Stimulated activated CD4-positive, alpha-beta T cell treated with anti-CD3 and anti-CD28 coated beads, Interleukin-15, amount 100 ng/mL, for 48 hours (primary cell): ENCODE measurements at regions not wholly inside any gene's neighbourhood (a gene's known extent, or its start where the extent isn't known, plus 50 kb on each side); places are given as distances from the start of the nearest gene placed in this dataset.
"Not testable (repeated sequence)": the region's sequence is repeated elsewhere in the genome, so short reads cannot be mapped to it uniquely, and the experiment has no call there.

Experiments used
- DNase-seq, 2 donors: peaks; one replicate each; pipeline ENCODE4 v3.0.0-alpha.2; 2020; ENCODE audit warnings: low read depth in 2 of 2

- DNase-seq, result no peak
Observed at GRCh38 chr4:43619219-43619618, 726.7 kb downstream of the GRXCR1 start.

- not testable (repeated sequence) for DNase-seq
Observed at GRCh38 chr4:43637893-43638292, 745.4 kb downstream of the GRXCR1 start.

GRCh38 chr4:43651991-43652390 lies 759.5 kb downstream of the GRXCR1 start:
- no peak for DNase-seq

GRCh38 chr4:43659547-43659946 lies 767.0 kb downstream of the GRXCR1 start:
- DNase-seq, result not testable (repeated sequence)

- DNase-seq, result not testable (repeated sequence)
Observed at GRCh38 chr4:43672265-43672885, 776.2 kb downstream of the KCTD8 start.

- DNase-seq, result no peak
Observed at GRCh38 chr4:43680421-43680820, 768.2 kb downstream of the KCTD8 start.

GRCh38 chr4:43682551-43682950 lies 766.1 kb downstream of the KCTD8 start:
- DNase-seq, result no peak

- DNase-seq, result no peak
Observed at GRCh38 chr4:43690116-43690515, 758.5 kb downstream of the KCTD8 start.

GRCh38 chr4:43693876-43694275 lies 754.7 kb downstream of the KCTD8 start:
- no peak for DNase-seq

- no peak for DNase-seq
Observed at GRCh38 chr4:43709443-43709842, 739.2 kb downstream of the KCTD8 start.

- no peak for DNase-seq
Observed at GRCh38 chr4:43716721-43717395, 731.8 kb downstream of the KCTD8 start.

GRCh38 chr4:43718369-43718768 lies 730.2 kb downstream of the KCTD8 start:
- DNase-seq, result no peak

- DNase-seq, result no peak
Observed at GRCh38 chr4:43732829-43733426, 715.7 kb downstream of the KCTD8 start.

- DNase-seq, result no peak
Observed at GRCh38 chr4:43742083-43742482, 706.5 kb downstream of the KCTD8 start.

GRCh38 chr4:43754566-43754965 lies 694.0 kb downstream of the KCTD8 start:
- no peak for DNase-seq

GRCh38 chr4:43757147-43757546 lies 691.5 kb downstream of the KCTD8 start:
- DNase-seq, result no peak

- DNase-seq, result no peak
Observed at GRCh38 chr4:43758836-43759235, 689.8 kb downstream of the KCTD8 start.

- DNase-seq, result no peak
Observed at GRCh38 chr4:43763029-43763610, 685.5 kb downstream of the KCTD8 start.

GRCh38 chr4:43765514-43765913 lies 683.1 kb downstream of the KCTD8 start:
- DNase-seq, result no peak

- DNase-seq, result no peak
Observed at GRCh38 chr4:43766648-43767047, 682.0 kb downstream of the KCTD8 start.

GRCh38 chr4:43776371-43776770 lies 672.2 kb downstream of the KCTD8 start:
- no peak for DNase-seq

GRCh38 chr4:43778187-43778915 lies 670.3 kb downstream of the KCTD8 start:
- DNase-seq, result no peak
